GM18907 (cell line): ENCODE measurements at regions not wholly inside any gene's neighbourhood (a gene's known extent, or its start where the extent isn't known, plus 50 kb on each side); places are given as distances from the start of the nearest gene placed in this dataset.

Experiments
- ATAC-seq: cut with Tn5 transposase; IDR thresholded peaks from one replicate; pipeline ENCODE4 v1.9.1; 2021; ENCODE audit warnings: mild to moderate bottlenecking, moderate library complexity; ENCODE audit not compliant: unreplicated experiment

GRCh38 chr5:174189654-174190541 lies 144.4 kb downstream of the NSG2 start:
- no peak for ATAC-seq

- ATAC-seq, result no peak
Observed at GRCh38 chr5:174191076-174191475, 145.6 kb downstream of the NSG2 start.

GRCh38 chr5:174191850-174192655 lies 146.5 kb downstream of the NSG2 start:
- ATAC-seq, result no peak

GRCh38 chr5:174192901-174193300 lies 147.4 kb downstream of the NSG2 start:
- ATAC-seq, result no peak

GRCh38 chr5:174195517-174195916 lies 150.0 kb downstream of the NSG2 start:
- no peak for ATAC-seq

- ATAC-seq, result no peak
Observed at GRCh38 chr5:174197929-174198328, 152.4 kb downstream of the NSG2 start.

- ATAC-seq, result no peak
Observed at GRCh38 chr5:174198541-174198940, 153.0 kb downstream of the NSG2 start.

- ATAC-seq, result no peak
Observed at GRCh38 chr5:174202996-174203395, 157.5 kb downstream of the NSG2 start.

- ATAC-seq, result no peak
Observed at GRCh38 chr5:174204535-174205313, 159.2 kb downstream of the NSG2 start.

- ATAC-seq, result no peak
Observed at GRCh38 chr5:174205939-174206338, 160.4 kb downstream of the NSG2 start.

GRCh38 chr5:174210596-174211276 lies 165.2 kb downstream of the NSG2 start:
- no peak for ATAC-seq

GRCh38 chr5:174211277-174211626 lies 165.7 kb downstream of the NSG2 start:
- no peak for ATAC-seq

GRCh38 chr5:174217527-174217926 lies 172.0 kb downstream of the NSG2 start:
- ATAC-seq, result no peak

- no peak for ATAC-seq
Observed at GRCh38 chr5:174218162-174218561, 172.7 kb downstream of the NSG2 start.

- no peak for ATAC-seq
Observed at GRCh38 chr5:174220417-174220816, 174.9 kb downstream of the NSG2 start.

- ATAC-seq, result no peak
Observed at GRCh38 chr5:174221436-174221835, 175.9 kb downstream of the NSG2 start.

- no peak for ATAC-seq
Observed at GRCh38 chr5:174221946-174222345, 176.4 kb downstream of the NSG2 start.

GRCh38 chr5:174222891-174223290 lies 177.4 kb downstream of the NSG2 start:
- no peak for ATAC-seq

- no peak for ATAC-seq
Observed at GRCh38 chr5:174223355-174223754, 177.8 kb downstream of the NSG2 start.

GRCh38 chr5:174229068-174229467 lies 183.6 kb downstream of the NSG2 start:
- ATAC-seq, result no peak
